SK-N-SH (cell line): ENCODE measurements at regions not wholly inside any gene's neighbourhood (a gene's known extent, or its start where the extent isn't known, plus 50 kb on each side); places are given as distances from the start of the nearest gene placed in this dataset.
A peak's percentile ranks its signal among the peaks of the same experiment; 100 is the strongest.

Source experiments
- EP300 ChIP-seq, 2 experiments: IDR thresholded peaks; 2 replicates each; pipeline versions ENCODE4 v1.4.0 to v1.6.1; 2012; ENCODE audit warnings: borderline replicate concordance in 1 of 2, low read depth in 1 of 2, low read length in 1 of 2
- EZH2phosphoT487 ChIP-seq: fragments of 200-600 bp; sonication (generic); IDR thresholded peaks from 2 replicates; pipeline ENCODE4 v1.6.1; 2017; ENCODE audit warnings: low read depth, mixed run types, mild to moderate bottlenecking, antibody characterized with exemption, moderate library complexity, borderline replicate concordance
- RAD21 ChIP-seq: IDR thresholded peaks from 2 replicates; pipeline ENCODE4 v1.6.1; 2012; ENCODE audit warnings: mild to moderate bottlenecking, low read length
- TF ChIP-seq, protein P1 (sequence below): fragments of 200-600 bp; sonication (generic); IDR thresholded peaks from 2 replicates; pipeline ENCODE4 v1.6.1; 2017; ENCODE audit warnings: antibody characterized with exemption, mild to moderate bottlenecking, moderate library complexity

DNA sequence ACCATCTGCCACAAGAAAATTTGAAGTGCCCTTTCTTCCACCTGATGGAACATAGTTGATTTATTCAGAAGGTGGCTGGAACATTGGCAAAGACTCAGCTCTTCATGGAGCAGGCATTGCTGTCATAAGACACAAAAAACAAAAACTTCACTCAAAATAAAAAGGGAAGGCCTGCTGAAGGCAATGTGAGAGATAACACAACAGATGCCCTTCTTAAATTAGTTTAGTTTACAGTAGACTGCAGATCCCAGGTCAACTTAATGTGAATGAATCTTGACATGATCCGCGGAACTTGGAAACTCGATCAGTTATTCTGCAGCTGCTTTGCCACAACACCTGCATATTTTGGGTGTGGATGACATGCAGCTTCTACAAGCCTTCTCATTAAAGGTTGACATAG is 159.8 kb upstream of the PLCXD3 start:
- TF ChIP-seq, protein P1, sequence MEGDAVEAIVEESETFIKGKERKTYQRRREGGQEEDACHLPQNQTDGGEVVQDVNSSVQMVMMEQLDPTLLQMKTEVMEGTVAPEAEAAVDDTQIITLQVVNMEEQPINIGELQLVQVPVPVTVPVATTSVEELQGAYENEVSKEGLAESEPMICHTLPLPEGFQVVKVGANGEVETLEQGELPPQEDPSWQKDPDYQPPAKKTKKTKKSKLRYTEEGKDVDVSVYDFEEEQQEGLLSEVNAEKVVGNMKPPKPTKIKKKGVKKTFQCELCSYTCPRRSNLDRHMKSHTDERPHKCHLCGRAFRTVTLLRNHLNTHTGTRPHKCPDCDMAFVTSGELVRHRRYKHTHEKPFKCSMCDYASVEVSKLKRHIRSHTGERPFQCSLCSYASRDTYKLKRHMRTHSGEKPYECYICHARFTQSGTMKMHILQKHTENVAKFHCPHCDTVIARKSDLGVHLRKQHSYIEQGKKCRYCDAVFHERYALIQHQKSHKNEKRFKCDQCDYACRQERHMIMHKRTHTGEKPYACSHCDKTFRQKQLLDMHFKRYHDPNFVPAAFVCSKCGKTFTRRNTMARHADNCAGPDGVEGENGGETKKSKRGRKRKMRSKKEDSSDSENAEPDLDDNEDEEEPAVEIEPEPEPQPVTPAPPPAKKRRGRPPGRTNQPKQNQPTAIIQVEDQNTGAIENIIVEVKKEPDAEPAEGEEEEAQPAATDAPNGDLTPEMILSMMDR, result no peak
- TF ChIP-seq RAD21 (no peak), EZH2phosphoT487 (no peak), EP300 (IDR thresholded peaks at IDR 0.05; ENCODE audit: borderline replicate concordance in 1 of 2, low read depth in 1 of 2, low read length in 1 of 2) (peak in 1 of 2 experiments; percentile 38; a peak in 1 of 4 replicates)
